ENCODE measurements at regions not wholly inside any gene's neighbourhood (a gene's known extent, or its start where the extent isn't known, plus 50 kb on each side); places are given as distances from the start of the nearest gene placed in this dataset.
A peak's percentile ranks its signal among the peaks of the same experiment; 100 is the strongest.
"Not testable (repeated sequence)": the region's sequence is repeated elsewhere in the genome, so short reads cannot be mapped to it uniquely, and the experiment has no call there.

- Mint-ChIP-seq H3K27ac (no peak overlapping the region), H3K9me3 (peaks cover 0 to 14% (median 4%) of the 10 kb centered on the region in 7 donors), H3K4me1 (no peaks in the 10 kb centered on the region), H3K27me3 (no peaks in the 10 kb centered on the region), H3K4me3 (no peak overlapping the region), H3K36me3 (no peaks in the 10 kb centered on the region)
- H3K36me3 ChIP-seq (ENCODE audit: control insufficient read depth, insufficient read depth, low read length): no peaks in the 10 kb centered on the region
- no peak overlapping the region for H3K4me3 ChIP-seq (ENCODE audit: low read depth, low read length)
- no peaks in the 10 kb centered on the region for H3K4me1 ChIP-seq (ENCODE audit: control insufficient read depth, insufficient read depth, low read length, poor library complexity, severe bottlenecking)
- DNase-seq: no peak
- H3K27ac ChIP-seq (ENCODE audit: insufficient read depth, low read length, poor library complexity, severe bottlenecking): no peak overlapping the region
- H3K9me3 ChIP-seq (ENCODE audit: control insufficient read depth in 2 of 2, low read length in 2 of 2): peaks cover 0 to 2% of the 10 kb centered on the region in 2 experiments
- ATAC-seq (ENCODE audit: low read depth in 2 of 2): no peak
- H3K27me3 ChIP-seq (ENCODE audit: control insufficient read depth, insufficient read depth, low read length): no peaks in the 10 kb centered on the region
Observed at GRCh38 chr3:80898211-80898610, 863.2 kb downstream of the GBE1 start.

DNA sequence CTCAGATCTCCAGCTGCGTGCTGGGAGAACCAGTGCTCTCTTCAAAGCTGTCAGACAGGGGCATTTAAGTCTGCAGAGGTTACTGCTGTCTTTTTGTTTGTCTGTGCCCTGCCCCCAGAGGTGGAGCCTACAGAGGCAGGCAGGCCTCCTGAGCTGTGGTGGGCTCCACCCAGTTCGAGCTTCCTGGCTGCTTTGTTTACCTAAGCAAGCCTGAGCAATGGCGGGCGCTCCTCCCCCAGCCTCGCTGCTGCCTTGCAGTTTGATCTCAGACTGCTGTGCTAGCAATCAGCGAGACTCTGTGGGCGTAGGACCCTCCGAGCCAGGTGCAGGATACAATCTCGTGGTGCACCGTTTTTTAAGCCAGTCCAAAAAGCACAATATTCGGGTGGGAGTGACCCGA lies 864.4 kb downstream of the GBE1 start:
- not testable (repeated sequence) for DNase-seq; H3K36me3 Mint-ChIP-seq; H3K4me1 ChIP-seq (ENCODE audit: control insufficient read depth, insufficient read depth, low read length, poor library complexity, severe bottlenecking); H3K4me3 Mint-ChIP-seq; ATAC-seq (ENCODE audit: low read depth in 2 of 2); H3K4me1 Mint-ChIP-seq; H3K27me3 Mint-ChIP-seq; H3K4me3 ChIP-seq (ENCODE audit: low read depth, low read length); H3K27ac Mint-ChIP-seq; H3K27ac ChIP-seq (ENCODE audit: insufficient read depth, low read length, poor library complexity, severe bottlenecking); H3K36me3 ChIP-seq (ENCODE audit: control insufficient read depth, insufficient read depth, low read length); H3K9me3 ChIP-seq (ENCODE audit: control insufficient read depth in 2 of 2, low read length in 2 of 2); H3K27me3 ChIP-seq (ENCODE audit: control insufficient read depth, insufficient read depth, low read length)
- H3K9me3 Mint-ChIP-seq: peaks cover 0 to 14% (median 3%) of the 10 kb centered on the region in 7 donors

DNA sequence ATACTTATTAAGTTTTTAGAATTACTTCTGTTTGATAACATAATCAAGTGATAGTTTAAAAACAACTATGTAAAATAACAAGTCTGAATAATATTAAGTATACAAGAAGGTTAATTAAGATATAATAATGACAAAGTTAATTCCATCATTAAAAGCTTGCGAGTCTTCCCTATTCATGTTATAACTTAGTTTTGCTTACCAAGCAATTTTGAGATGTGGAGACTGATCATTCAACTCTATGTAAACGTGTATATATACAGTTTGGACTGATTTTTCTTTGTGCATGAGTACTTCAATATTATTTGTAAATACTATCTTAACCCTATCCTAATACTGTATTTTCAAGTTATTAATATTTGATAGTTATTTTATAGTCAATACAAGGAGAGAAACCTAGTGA lies 870.9 kb downstream of the GBE1 start:
- ATAC-seq (ENCODE audit: low read depth in 2 of 2) (no peak), DNase-seq (no peak)
- Histone ChIP-seq H3K9me3 (ENCODE audit: control insufficient read depth in 2 of 2, low read length in 2 of 2) (peaks cover 0 to 6% of the 10 kb centered on the region in 2 experiments), H3K4me3 (ENCODE audit: low read depth, low read length) (no peak overlapping the region), H3K36me3 (ENCODE audit: control insufficient read depth, insufficient read depth, low read length) (no peaks in the 10 kb centered on the region), H3K4me1 (ENCODE audit: control insufficient read depth, insufficient read depth, low read length, poor library complexity, severe bottlenecking) (no peaks in the 10 kb centered on the region), H3K27me3 (ENCODE audit: control insufficient read depth, insufficient read depth, low read length) (no peaks in the 10 kb centered on the region), H3K27ac (ENCODE audit: insufficient read depth, low read length, poor library complexity, severe bottlenecking) (no peak overlapping the region)
- no peaks in the 10 kb centered on the region for H3K27me3 Mint-ChIP-seq
- no peaks in the 10 kb centered on the region for H3K4me1 Mint-ChIP-seq
- no peaks in the 10 kb centered on the region for H3K36me3 Mint-ChIP-seq
- H3K9me3 Mint-ChIP-seq: peaks cover 0 to 20% (median 6%) of the 10 kb centered on the region in 7 donors
- no peak overlapping the region for H3K4me3 Mint-ChIP-seq
- H3K27ac Mint-ChIP-seq: no peak overlapping the region

- Mint-ChIP-seq H3K36me3 (no peaks in the 10 kb centered on the region), H3K27ac (no peak overlapping the region), H3K4me3 (no peak overlapping the region), H3K9me3 (peaks cover 0 to 22% (median 6%) of the 10 kb centered on the region in 7 donors), H3K27me3 (no peaks in the 10 kb centered on the region), H3K4me1 (no peaks in the 10 kb centered on the region)
- ATAC-seq (ENCODE audit: low read depth in 2 of 2): no peak
- Histone ChIP-seq H3K36me3 (ENCODE audit: control insufficient read depth, insufficient read depth, low read length) (no peaks in the 10 kb centered on the region), H3K9me3 (ENCODE audit: control insufficient read depth in 2 of 2, low read length in 2 of 2) (peaks cover 0 to 6% of the 10 kb centered on the region in 2 experiments), H3K4me3 (ENCODE audit: low read depth, low read length) (no peak overlapping the region), H3K4me1 (ENCODE audit: control insufficient read depth, insufficient read depth, low read length, poor library complexity, severe bottlenecking) (no peaks in the 10 kb centered on the region), H3K27ac (ENCODE audit: insufficient read depth, low read length, poor library complexity, severe bottlenecking) (no peak overlapping the region), H3K27me3 (ENCODE audit: control insufficient read depth, insufficient read depth, low read length) (no peaks in the 10 kb centered on the region)
- no peak for DNase-seq
Observed at GRCh38 chr3:80889535-80889934, 871.9 kb downstream of the GBE1 start.

DNA sequence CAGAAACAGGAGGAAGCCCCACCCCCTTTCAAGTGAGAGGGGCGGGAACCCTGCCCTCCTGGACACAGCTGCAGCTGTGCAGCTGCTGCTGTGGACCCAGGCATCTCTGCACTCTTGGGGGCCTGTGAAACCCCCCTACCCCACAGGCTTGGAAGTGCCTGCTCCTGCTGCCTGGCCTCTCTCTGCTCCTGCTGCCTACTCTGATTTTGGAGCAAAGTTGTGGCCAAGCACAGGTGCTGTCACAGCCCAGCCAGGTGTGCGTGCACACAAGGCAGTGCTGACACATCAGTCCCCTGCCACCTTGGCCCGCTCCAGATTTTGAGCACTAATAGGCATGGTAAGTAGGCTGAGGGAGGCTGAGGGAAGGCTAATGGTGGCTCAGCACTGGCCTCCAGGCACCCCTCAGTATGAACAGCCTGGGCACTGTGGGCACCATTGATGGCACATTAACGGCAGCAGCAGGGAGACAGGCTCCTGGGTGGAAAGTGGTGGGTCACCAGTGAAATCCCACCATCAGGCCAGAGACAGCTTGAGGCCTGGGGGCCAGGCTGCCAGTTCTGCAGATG lies 890.9 kb downstream of the GBE1 start:
- H3K9me3 Mint-ChIP-seq: peaks cover under 1 to 26% (median 7%) of the 10 kb centered on the region in 7 donors
- no peak overlapping the region for H3K4me3 Mint-ChIP-seq
- H3K4me3 ChIP-seq (ENCODE audit: low read depth, low read length): no peak overlapping the region
- H3K27ac Mint-ChIP-seq: no peak overlapping the region
- no peaks in the 10 kb centered on the region for H3K4me1 ChIP-seq (ENCODE audit: control insufficient read depth, insufficient read depth, low read length, poor library complexity, severe bottlenecking)
- DNase-seq (no peak), ATAC-seq (ENCODE audit: low read depth in 2 of 2) (no peak)
- H3K36me3 ChIP-seq (ENCODE audit: control insufficient read depth, insufficient read depth, low read length): no peaks in the 10 kb centered on the region
- H3K36me3 Mint-ChIP-seq: no peaks in the 10 kb centered on the region
- no peak overlapping the region for H3K27ac ChIP-seq (ENCODE audit: insufficient read depth, low read length, poor library complexity, severe bottlenecking)
- peaks cover 5 to 13% of the 10 kb centered on the region in 2 experiments for H3K9me3 ChIP-seq (ENCODE audit: control insufficient read depth in 2 of 2, low read length in 2 of 2)
- no peaks in the 10 kb centered on the region for H3K27me3 Mint-ChIP-seq
- no peaks in the 10 kb centered on the region for H3K27me3 ChIP-seq (ENCODE audit: control insufficient read depth, insufficient read depth, low read length)
- no peaks in the 10 kb centered on the region for H3K4me1 Mint-ChIP-seq

DNA sequence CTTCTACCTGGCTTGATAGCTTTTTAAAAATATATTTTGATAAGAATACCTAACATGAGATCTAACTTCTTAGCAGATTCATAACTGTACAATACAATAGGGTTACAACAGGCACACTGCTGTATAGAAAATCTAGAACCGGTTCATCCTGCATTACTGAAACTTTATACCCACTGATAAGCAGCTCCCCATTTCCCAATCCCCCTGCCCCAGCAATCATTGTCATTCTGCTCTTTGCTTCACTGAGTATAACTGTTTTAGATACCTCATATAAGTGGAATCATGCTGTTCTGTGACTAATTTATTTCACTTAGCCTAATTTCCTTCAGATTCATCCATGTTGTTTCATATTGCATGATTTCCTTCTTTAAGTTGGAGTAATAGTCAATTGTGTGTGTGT lies 906.0 kb downstream of the GBE1 start:
- no peaks in the 10 kb centered on the region for H3K27me3 ChIP-seq (ENCODE audit: control insufficient read depth, insufficient read depth, low read length)
- Mint-ChIP-seq H3K27me3 (no peaks in the 10 kb centered on the region), H3K27ac (peak overlapping the region in 1 of 3 donors; percentile 40), H3K4me1 (no peaks in the 10 kb centered on the region), H3K36me3 (no peaks in the 10 kb centered on the region), H3K4me3 (no peak overlapping the region), H3K9me3 (peaks cover 1 to 14% (median 8%) of the 10 kb centered on the region in 7 donors)
- no peak overlapping the region for H3K27ac ChIP-seq (ENCODE audit: insufficient read depth, low read length, poor library complexity, severe bottlenecking)
- ATAC-seq (ENCODE audit: low read depth in 2 of 2) (no peak), DNase-seq (no peak)
- no peak overlapping the region for H3K4me3 ChIP-seq (ENCODE audit: low read depth, low read length)
- H3K9me3 ChIP-seq (ENCODE audit: control insufficient read depth in 2 of 2, low read length in 2 of 2): no peaks in the 10 kb centered on the region
- H3K36me3 ChIP-seq (ENCODE audit: control insufficient read depth, insufficient read depth, low read length): no peaks in the 10 kb centered on the region
- H3K4me1 ChIP-seq (ENCODE audit: control insufficient read depth, insufficient read depth, low read length, poor library complexity, severe bottlenecking): no peaks in the 10 kb centered on the region

- no peaks in the 10 kb centered on the region for H3K27me3 ChIP-seq (ENCODE audit: control insufficient read depth, insufficient read depth, low read length)
- H3K4me3 ChIP-seq (ENCODE audit: low read depth, low read length): no peak overlapping the region
- Mint-ChIP-seq H3K4me3 (no peak overlapping the region), H3K36me3 (no peaks in the 10 kb centered on the region), H3K27me3 (no peaks in the 10 kb centered on the region), H3K9me3 (peaks cover 0 to 24% (median 8%) of the 10 kb centered on the region in 7 donors), H3K27ac (no peak overlapping the region), H3K4me1 (no peaks in the 10 kb centered on the region)
- ATAC-seq (ENCODE audit: low read depth in 2 of 2) (no peak), DNase-seq (no peak)
- H3K27ac ChIP-seq (ENCODE audit: insufficient read depth, low read length, poor library complexity, severe bottlenecking): no peak overlapping the region
- H3K9me3 ChIP-seq (ENCODE audit: control insufficient read depth in 2 of 2, low read length in 2 of 2): peaks cover 0 to 4% of the 10 kb centered on the region in 2 experiments
- no peaks in the 10 kb centered on the region for H3K36me3 ChIP-seq (ENCODE audit: control insufficient read depth, insufficient read depth, low read length)
- H3K4me1 ChIP-seq (ENCODE audit: control insufficient read depth, insufficient read depth, low read length, poor library complexity, severe bottlenecking): no peaks in the 10 kb centered on the region
Observed at GRCh38 chr3:80836395-80836794, 925.0 kb downstream of the GBE1 start.

GRCh38 chr3:80807577-80807976 lies 953.9 kb downstream of the GBE1 start:
- no peaks in the 10 kb centered on the region for H3K4me1 ChIP-seq (ENCODE audit: control insufficient read depth, insufficient read depth, low read length, poor library complexity, severe bottlenecking)
- H3K27me3 ChIP-seq (ENCODE audit: control insufficient read depth, insufficient read depth, low read length): no peaks in the 10 kb centered on the region
- H3K9me3 ChIP-seq (ENCODE audit: control insufficient read depth in 2 of 2, low read length in 2 of 2): peaks cover 0 to 3% of the 10 kb centered on the region in 2 experiments
- no peaks in the 10 kb centered on the region for H3K36me3 ChIP-seq (ENCODE audit: control insufficient read depth, insufficient read depth, low read length)
- Mint-ChIP-seq H3K9me3 (peaks cover 0 to 21% (median 3%) of the 10 kb centered on the region in 7 donors), H3K27me3 (no peaks in the 10 kb centered on the region), H3K27ac (no peak overlapping the region), H3K36me3 (no peaks in the 10 kb centered on the region), H3K4me1 (no peaks in the 10 kb centered on the region), H3K4me3 (no peak overlapping the region)
- DNase-seq: no peak
- no peak overlapping the region for H3K27ac ChIP-seq (ENCODE audit: insufficient read depth, low read length, poor library complexity, severe bottlenecking)
- no peak for ATAC-seq (ENCODE audit: low read depth in 2 of 2)
- no peak overlapping the region for H3K4me3 ChIP-seq (ENCODE audit: low read depth, low read length)
